ENCODE measurements at regions not wholly inside any gene's neighbourhood (a gene's known extent, or its start where the extent isn't known, plus 50 kb on each side); places are given as distances from the start of the nearest gene placed in this dataset.

- DNase-seq, result no peak
Measured at GRCh38 chr2:56713978-56714377, 530.2 kb downstream of the CCDC85A start.

GRCh38 chr2:56714400-56714799 lies 530.6 kb downstream of the CCDC85A start:
- DNase-seq, result no peak

- DNase-seq, result no peak
Measured at GRCh38 chr2:56715683-56716082, 531.9 kb downstream of the CCDC85A start.

GRCh38 chr2:56718413-56718812 lies 534.6 kb downstream of the CCDC85A start:
- no peak for DNase-seq

- no peak for DNase-seq
Measured at GRCh38 chr2:56729212-56729611, 545.4 kb downstream of the CCDC85A start.

- no peak for DNase-seq
Measured at GRCh38 chr2:56732946-56733345, 549.2 kb downstream of the CCDC85A start.

GRCh38 chr2:56739413-56739812 lies 555.6 kb downstream of the CCDC85A start:
- no peak for DNase-seq

- no peak for DNase-seq
Measured at GRCh38 chr2:56741601-56742102, 557.9 kb downstream of the CCDC85A start.

- no peak for DNase-seq
Measured at GRCh38 chr2:56743807-56744206, 560.0 kb downstream of the CCDC85A start.

GRCh38 chr2:56749152-56749752 lies 565.5 kb downstream of the CCDC85A start:
- DNase-seq, result no peak

- no peak for DNase-seq
Measured at GRCh38 chr2:56753182-56753581, 569.4 kb downstream of the CCDC85A start.

- DNase-seq, result no peak
Measured at GRCh38 chr2:56754066-56754615, 570.4 kb downstream of the CCDC85A start.

GRCh38 chr2:56754627-56755026 lies 570.8 kb downstream of the CCDC85A start:
- DNase-seq, result no peak

- no peak for DNase-seq
Measured at GRCh38 chr2:56757884-56758545, 574.2 kb downstream of the CCDC85A start.

- no peak for DNase-seq
Measured at GRCh38 chr2:56763683-56764082, 579.9 kb downstream of the CCDC85A start.

GRCh38 chr2:56768973-56769372 lies 585.2 kb downstream of the CCDC85A start:
- DNase-seq, result no peak

- DNase-seq, result no peak
Measured at GRCh38 chr2:56770490-56770889, 586.7 kb downstream of the CCDC85A start.

- no peak for DNase-seq
Measured at GRCh38 chr2:56784046-56784445, 600.3 kb downstream of the CCDC85A start.

- DNase-seq, result no peak
Measured at GRCh38 chr2:56801214-56801613, 617.4 kb downstream of the CCDC85A start.

- no peak for DNase-seq
Measured at GRCh38 chr2:56801770-56802169, 618.0 kb downstream of the CCDC85A start.

GRCh38 chr2:56803596-56803995 lies 619.8 kb downstream of the CCDC85A start:
- DNase-seq, result no peak

GRCh38 chr2:56806924-56807323 lies 623.1 kb downstream of the CCDC85A start:
- DNase-seq, result no peak

GRCh38 chr2:56807861-56808260 lies 624.1 kb downstream of the CCDC85A start:
- DNase-seq, result no peak

GRCh38 chr2:56811401-56811800 lies 627.6 kb downstream of the CCDC85A start:
- DNase-seq, result no peak

Measured in CD4-positive, alpha-beta T cell treated with Interleukin-12 subunit alpha and Interleukin-12 subunit beta, for 1 hour (primary cell).